Neural cell (in vitro differentiated cells): ENCODE measurements at regions not wholly inside any gene's neighbourhood (a gene's known extent, or its start where the extent isn't known, plus 50 kb on each side); places are given as distances from the start of the nearest gene placed in this dataset.

Experiments
- H2AFZ ChIP-seq: fragments of 200-600, 300-800 bp; sonication (generic), shearing (Covaris generic); 2 replicates; pipeline ENCODE4 v1.6.0; 2014; ENCODE audit warnings: low read depth, mild to moderate bottlenecking, antibody characterized with exemption, low read length, moderate library complexity
- H3F3A ChIP-seq: fragments of 200-600 bp; shearing (Covaris generic); 2 replicates; pipeline ENCODE4 v1.6.1; 2016; ENCODE audit warnings: mild to moderate bottlenecking, moderate library complexity, mixed read lengths, antibody characterized with exemption, low read length; ENCODE audit not compliant: insufficient read depth, poor library complexity, severe bottlenecking
- H3K27ac ChIP-seq: fragments of 200-600, 300-800 bp; sonication (generic), shearing (Covaris generic); 2 replicates; pipeline ENCODE4 v1.5.1; 2014; ENCODE audit warnings: mild to moderate bottlenecking, low read length, moderate library complexity
- H3K27me3 ChIP-seq: fragments of 300-800, 200-600 bp; sonication (generic), shearing (Covaris generic); 2 replicates; pipeline ENCODE4 v1.6.0; 2014; ENCODE audit warnings: mild to moderate bottlenecking, low read depth, low read length, moderate library complexity; ENCODE audit not compliant: insufficient read depth
- H3K36me3 ChIP-seq: fragments of 300-800, 200-600 bp; sonication (generic), shearing (Covaris generic); 2 replicates; pipeline ENCODE4 v1.5.1; 2014; ENCODE audit warnings: mild to moderate bottlenecking, antibody characterized with exemption, low read length, moderate library complexity; ENCODE audit not compliant: insufficient read depth
- H3K4me2 ChIP-seq: fragments of 300-800, 200-600 bp; sonication (generic), shearing (Covaris generic); 2 replicates; pipeline ENCODE4 v1.6.0; 2014; ENCODE audit warnings: mild to moderate bottlenecking, low read length
- H3K4me3 ChIP-seq: fragments of 300-800, 200-600 bp; sonication (generic), shearing (Covaris generic); 2 replicates; pipeline ENCODE4 v1.5.1; 2014; ENCODE audit warnings: mild to moderate bottlenecking, low read length, moderate library complexity
- H3K79me2 ChIP-seq: fragments of 200-600 bp; shearing (Covaris generic); replicated peaks from 2 replicates; pipeline ENCODE4 v1.6.0; 2014; ENCODE audit warnings: mild to moderate bottlenecking, low read length, moderate library complexity; ENCODE audit not compliant: insufficient read depth
- H3K9ac ChIP-seq: fragments of 300-800, 200-600 bp; sonication (generic), shearing (Covaris generic); 2 replicates; pipeline ENCODE4 v1.6.1; 2016; ENCODE audit warnings: mild to moderate bottlenecking, low read length, mixed read lengths
- H3K9me2 ChIP-seq: fragments of 200-600 bp; shearing (Covaris generic); 2 replicates; pipeline ENCODE4 v1.6.1; 2016; ENCODE audit warnings: mild to moderate bottlenecking, low read length, mixed read lengths; ENCODE audit not compliant: insufficient read depth
- H3K9me3 ChIP-seq: fragments of 200-600, 300-800 bp; sonication (generic), shearing (Covaris generic); 2 replicates; pipeline ENCODE4 v1.6.1; 2016; ENCODE audit warnings: mild to moderate bottlenecking, mixed run types, low read length, moderate library complexity, mixed read lengths
- H4K20me1 ChIP-seq: fragments of 200-600 bp; shearing (Covaris generic); 2 replicates; pipeline ENCODE4 v1.6.1; 2016; ENCODE audit warnings: mild to moderate bottlenecking, mixed run types; ENCODE audit not compliant: insufficient read depth
- EP300 ChIP-seq: fragments of 450-650 bp; conservative IDR thresholded peaks from 2 replicates; pipeline ENCODE4 v1.6.1; 2014; ENCODE audit warnings: antibody characterized with exemption, mild to moderate bottlenecking, moderate library complexity; ENCODE audit not compliant: poor library complexity, severe bottlenecking
- EZH2 ChIP-seq: fragments of 200-600, 300-800 bp; shearing (Covaris generic), sonication (generic); IDR thresholded peaks from 2 replicates; pipeline ENCODE4 v1.6.1; 2014; ENCODE audit warnings: antibody characterized with exemption, low read length, borderline replicate concordance, mild to moderate bottlenecking; ENCODE audit not compliant: insufficient read depth, poor library complexity, severe bottlenecking
- MXI1 ChIP-seq: fragments of 450-650 bp; conservative IDR thresholded peaks from 2 replicates; pipeline ENCODE4 v1.6.1; 2014; ENCODE audit warnings: antibody characterized with exemption, mild to moderate bottlenecking; ENCODE audit not compliant: poor library complexity, severe bottlenecking
- POLR2AphosphoS5 ChIP-seq: IDR thresholded peaks from 2 replicates; pipeline ENCODE4 v1.6.1; 2012
- RAD21 ChIP-seq: fragments of 450-650 bp; conservative IDR thresholded peaks from 2 replicates; pipeline ENCODE4 v1.6.1; 2014; ENCODE audit warnings: antibody characterized with exemption, mild to moderate bottlenecking, moderate library complexity
- SMC3 ChIP-seq: fragments of 450-650 bp; conservative IDR thresholded peaks from 2 replicates; pipeline ENCODE4 v1.6.1; 2014; ENCODE audit warnings: antibody characterized with exemption, mild to moderate bottlenecking, moderate library complexity; ENCODE audit not compliant: poor library complexity
- TAF1 ChIP-seq: IDR thresholded peaks from 2 replicates; pipeline ENCODE4 v1.6.1; 2012; ENCODE audit warnings: low read depth
- TF ChIP-seq, protein P1 (sequence below): IDR thresholded peaks from 2 replicates; pipeline ENCODE4 v1.6.1; 2012; ENCODE audit warnings: borderline replicate concordance
- TF ChIP-seq, protein P2 (sequence below): fragments of 450-650 bp; IDR thresholded peaks from 2 replicates; pipeline ENCODE4 v1.5.1; 2014; ENCODE audit warnings: antibody characterized with exemption, mild to moderate bottlenecking, moderate library complexity; ENCODE audit not compliant: poor library complexity, severe bottlenecking

DNA sequence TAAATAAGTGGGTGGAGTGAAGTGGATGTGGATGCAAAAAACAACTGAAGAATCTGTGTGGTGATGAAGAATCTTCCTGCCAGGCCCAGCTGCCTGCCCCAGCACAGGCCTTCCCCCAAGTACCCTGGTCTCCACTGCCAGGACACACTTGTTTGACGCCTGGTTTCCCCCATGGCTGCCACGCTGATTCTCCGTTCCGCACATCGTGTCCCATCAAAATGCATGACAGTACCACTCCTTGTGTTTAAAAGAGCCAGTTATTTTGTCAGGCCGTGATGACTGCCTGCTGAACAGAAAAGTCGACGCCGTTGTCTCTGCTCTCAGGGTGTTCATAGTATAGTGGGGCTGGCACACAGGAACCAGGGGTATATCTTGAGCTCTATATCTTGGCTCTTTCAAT is 50.3 kb upstream of the KYNU start:
- Histone ChIP-seq H3K27me3 (no peaks in the 10 kb centered on the region), H3K4me2 (no peak overlapping the region), H3K9me3 (no peaks in the 10 kb centered on the region), H2AFZ (no peak overlapping the region), H3K4me3 (no peak overlapping the region), H3K9me2 (no peaks in the 10 kb centered on the region), H3K36me3 (no peaks in the 10 kb centered on the region), H3K9ac (no peak overlapping the region), H3K27ac (no peak overlapping the region), H4K20me1 (no peaks in the 10 kb centered on the region), H3F3A (no peaks in the 10 kb centered on the region), H3K79me2 (no peaks in the 10 kb centered on the region)
- TF ChIP-seq EZH2 (no peak), POLR2AphosphoS5 (no peak), RAD21 (no peak), TAF1 (no peak), MXI1 (no peak), EP300 (no peak), SMC3 (no peak)
- TF ChIP-seq, protein P1, sequence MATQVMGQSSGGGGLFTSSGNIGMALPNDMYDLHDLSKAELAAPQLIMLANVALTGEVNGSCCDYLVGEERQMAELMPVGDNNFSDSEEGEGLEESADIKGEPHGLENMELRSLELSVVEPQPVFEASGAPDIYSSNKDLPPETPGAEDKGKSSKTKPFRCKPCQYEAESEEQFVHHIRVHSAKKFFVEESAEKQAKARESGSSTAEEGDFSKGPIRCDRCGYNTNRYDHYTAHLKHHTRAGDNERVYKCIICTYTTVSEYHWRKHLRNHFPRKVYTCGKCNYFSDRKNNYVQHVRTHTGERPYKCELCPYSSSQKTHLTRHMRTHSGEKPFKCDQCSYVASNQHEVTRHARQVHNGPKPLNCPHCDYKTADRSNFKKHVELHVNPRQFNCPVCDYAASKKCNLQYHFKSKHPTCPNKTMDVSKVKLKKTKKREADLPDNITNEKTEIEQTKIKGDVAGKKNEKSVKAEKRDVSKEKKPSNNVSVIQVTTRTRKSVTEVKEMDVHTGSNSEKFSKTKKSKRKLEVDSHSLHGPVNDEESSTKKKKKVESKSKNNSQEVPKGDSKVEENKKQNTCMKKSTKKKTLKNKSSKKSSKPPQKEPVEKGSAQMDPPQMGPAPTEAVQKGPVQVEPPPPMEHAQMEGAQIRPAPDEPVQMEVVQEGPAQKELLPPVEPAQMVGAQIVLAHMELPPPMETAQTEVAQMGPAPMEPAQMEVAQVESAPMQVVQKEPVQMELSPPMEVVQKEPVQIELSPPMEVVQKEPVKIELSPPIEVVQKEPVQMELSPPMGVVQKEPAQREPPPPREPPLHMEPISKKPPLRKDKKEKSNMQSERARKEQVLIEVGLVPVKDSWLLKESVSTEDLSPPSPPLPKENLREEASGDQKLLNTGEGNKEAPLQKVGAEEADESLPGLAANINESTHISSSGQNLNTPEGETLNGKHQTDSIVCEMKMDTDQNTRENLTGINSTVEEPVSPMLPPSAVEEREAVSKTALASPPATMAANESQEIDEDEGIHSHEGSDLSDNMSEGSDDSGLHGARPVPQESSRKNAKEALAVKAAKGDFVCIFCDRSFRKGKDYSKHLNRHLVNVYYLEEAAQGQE: no peak
- TF ChIP-seq, protein P2, sequence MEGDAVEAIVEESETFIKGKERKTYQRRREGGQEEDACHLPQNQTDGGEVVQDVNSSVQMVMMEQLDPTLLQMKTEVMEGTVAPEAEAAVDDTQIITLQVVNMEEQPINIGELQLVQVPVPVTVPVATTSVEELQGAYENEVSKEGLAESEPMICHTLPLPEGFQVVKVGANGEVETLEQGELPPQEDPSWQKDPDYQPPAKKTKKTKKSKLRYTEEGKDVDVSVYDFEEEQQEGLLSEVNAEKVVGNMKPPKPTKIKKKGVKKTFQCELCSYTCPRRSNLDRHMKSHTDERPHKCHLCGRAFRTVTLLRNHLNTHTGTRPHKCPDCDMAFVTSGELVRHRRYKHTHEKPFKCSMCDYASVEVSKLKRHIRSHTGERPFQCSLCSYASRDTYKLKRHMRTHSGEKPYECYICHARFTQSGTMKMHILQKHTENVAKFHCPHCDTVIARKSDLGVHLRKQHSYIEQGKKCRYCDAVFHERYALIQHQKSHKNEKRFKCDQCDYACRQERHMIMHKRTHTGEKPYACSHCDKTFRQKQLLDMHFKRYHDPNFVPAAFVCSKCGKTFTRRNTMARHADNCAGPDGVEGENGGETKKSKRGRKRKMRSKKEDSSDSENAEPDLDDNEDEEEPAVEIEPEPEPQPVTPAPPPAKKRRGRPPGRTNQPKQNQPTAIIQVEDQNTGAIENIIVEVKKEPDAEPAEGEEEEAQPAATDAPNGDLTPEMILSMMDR: no peak

DNA sequence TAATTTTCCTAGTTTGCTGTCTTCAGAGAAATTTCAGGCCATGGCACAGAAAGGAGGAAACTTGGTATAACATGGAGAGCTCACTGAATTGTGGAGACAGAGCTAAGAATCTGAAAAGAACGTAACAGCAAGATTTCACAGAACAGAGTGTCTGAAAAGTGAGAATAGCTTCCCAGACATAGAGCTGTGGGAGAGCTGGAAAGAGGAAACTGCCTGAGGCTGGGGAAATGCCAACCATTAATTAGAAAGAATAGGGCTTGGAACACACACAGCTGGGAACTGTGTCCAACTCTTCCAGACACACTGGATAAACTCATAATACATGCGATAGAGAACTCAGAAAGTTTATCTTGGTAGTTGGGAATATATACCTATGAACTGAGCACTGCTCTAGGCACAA is 51.6 kb upstream of the KYNU start:
- Histone ChIP-seq H3K36me3 (no peaks in the 10 kb centered on the region), H3K79me2 (no peaks in the 10 kb centered on the region), H4K20me1 (no peaks in the 10 kb centered on the region), H3K9me2 (no peaks in the 10 kb centered on the region), H2AFZ (no peak overlapping the region), H3K9me3 (no peaks in the 10 kb centered on the region), H3F3A (no peaks in the 10 kb centered on the region), H3K9ac (no peak overlapping the region), H3K4me3 (no peak overlapping the region), H3K27me3 (no peaks in the 10 kb centered on the region), H3K4me2 (no peak overlapping the region), H3K27ac (no peak overlapping the region)
- TF ChIP-seq, protein P1: no peak
- TF ChIP-seq EP300 (no peak), POLR2AphosphoS5 (no peak), MXI1 (no peak), RAD21 (no peak), TAF1 (no peak), SMC3 (no peak), EZH2 (no peak)
- TF ChIP-seq, protein P2: no peak
